GM23338 (cell line): ENCODE measurements at regions not wholly inside any gene's neighbourhood (a gene's known extent, or its start where the extent isn't known, plus 50 kb on each side); places are given as distances from the start of the nearest gene placed in this dataset.

Experiments
- CTCF ChIP-seq, 2 experiments: fragments of 200-600 bp in 1 of 2; sonication (generic) in 1 of 2; conservative IDR thresholded peaks; 2 replicates each; pipeline versions ENCODE4 v1.5.1 to v1.6.1; 2016 to 2017; ENCODE audit warnings: antibody characterized with exemption in 2 of 2, low read depth in 2 of 2, mild to moderate bottlenecking in 2 of 2, moderate library complexity in 1 of 2
- EZH2 ChIP-seq: fragments of 200-600 bp; sonication (generic); IDR thresholded peaks from one replicate; pipeline ENCODE4 v1.8.0; 2017; ENCODE audit warnings: antibody characterized with exemption, mild to moderate bottlenecking, low read depth; ENCODE audit not compliant: unreplicated experiment
- JUNB ChIP-seq: IDR thresholded peaks from one replicate; pipeline ENCODE4 v1.6.1; 2016; ENCODE audit warnings: antibody characterized with exemption; ENCODE audit not compliant: unreplicated experiment
- POLR2AphosphoS5 ChIP-seq: IDR thresholded peaks from 2 replicates; pipeline ENCODE4 v1.6.1; 2016; ENCODE audit warnings: antibody characterized with exemption, low read depth
- REST ChIP-seq: IDR thresholded peaks from one replicate; pipeline ENCODE4 v1.6.1; 2018; ENCODE audit warnings: antibody characterized with exemption; ENCODE audit not compliant: unreplicated experiment

- no peak for TF ChIP-seq POLR2AphosphoS5
- TF ChIP-seq CTCF (conservative IDR thresholded peaks at IDR 0.05; ENCODE audit: low read depth in 2 of 2), result no peak
- no peak for TF ChIP-seq EZH2
- no peak for TF ChIP-seq REST
- TF ChIP-seq JUNB, result no peak
Measured at GRCh38 chr2:5444168-5444567, 248.0 kb upstream of the SOX11 start.
